HepG2 (cell line): ENCODE measurements at regions not wholly inside any gene's neighbourhood (a gene's known extent, or its start where the extent isn't known, plus 50 kb on each side); places are given as distances from the start of the nearest gene placed in this dataset.

ENCODE experiments used
- ATAC-seq: fragments of 200-7000 bp; cut with Tn5 transposase; 3 replicates; pipeline ENCODE4 v1.9.1; 2020; ENCODE audit warnings: mild to moderate bottlenecking, moderate library complexity
- BruUV-seq: library from RNA; stranded (reverse); fragments of 400-500 nt; replicated peaks from 2 replicates; lab custom pipeline; 2021; lab: Mats Ljungman, UMichigan
- CTCF ChIA-PET: fragments of 300-600 bp; formaldehyde crosslinking; extraction: SDS; loops from one replicate; lab custom pipeline; 2021; ENCODE audit warnings: low total read pairs, inconsistent platforms, low intra/inter-chr PET ratio; lab: Yijun Ruan, JAX
- POLR2A ChIA-PET: fragments of 350-600 bp; sonication (Branson Sonifier 250); formaldehyde crosslinking; loops from one replicate; lab custom pipeline; 2020; ENCODE audit warnings: antibody characterized with exemption, inconsistent platforms; lab: Yijun Ruan, JAX
- DNase-seq: peaks from one replicate; pipeline ENCODE4 v3.0.0-alpha.2; 2015; ENCODE audit warnings: low spot score
- FAIRE-seq: peaks from 3 replicates; lab custom pipeline; 2011; peaks lifted over from hg19 to GRCh38; lab: Jason Lieb, UNC
- H2AFZ ChIP-seq: one replicate; pipeline ENCODE4 v1.6.1; 2011; ENCODE audit warnings: low read length, inconsistent platforms
- H3K27ac ChIP-seq: fragments of 300-600 bp; 3 replicates; pipeline ENCODE4 v1.8.0; 2011; ENCODE audit warnings: mixed run types, mild to moderate bottlenecking, mixed read lengths, low read length, inconsistent platforms; ENCODE audit not compliant: insufficient read depth; ENCODE audit errors: extremely low read length
- H3K27me3 ChIP-seq, 2 experiments: fragments of 200-600 bp in 1 of 2; 2 replicates in 1 of 2; 3 replicates in 1 of 2; pipeline versions ENCODE4 v1.6.0 to v1.8.0; 2011; ENCODE audit warnings: low read length in 2 of 2, mild to moderate bottlenecking in 2 of 2, moderate library complexity in 2 of 2, inconsistent platforms in 1 of 2; ENCODE audit not compliant: insufficient read depth in 2 of 2, control insufficient read depth in 1 of 2
- H3K36me3 ChIP-seq, 2 experiments: fragments of 200-600 bp in 1 of 2; replicated peaks in 1 of 2; 2 replicates in 1 of 2; 3 replicates in 1 of 2; pipeline versions ENCODE4 v1.5.1 to v1.8.0; 2011; ENCODE audit warnings: low read length in 2 of 2, inconsistent platforms in 1 of 2; ENCODE audit not compliant: insufficient read depth in 2 of 2, control insufficient read depth in 1 of 2
- H3K4me1 ChIP-seq: 2 replicates; pipeline ENCODE4 v1.5.1; 2012; ENCODE audit warnings: low read length, inconsistent platforms; ENCODE audit not compliant: insufficient read depth
- H3K4me2 ChIP-seq: 2 replicates; pipeline ENCODE4 v1.6.0; 2011; ENCODE audit warnings: low read depth, low read length, inconsistent platforms
- H3K4me3 ChIP-seq, 3 experiments: fragments of 200-600 bp in 1 of 3; sonication (generic), shearing (Covaris generic) in 1 of 3; replicated peaks in 1 of 3; 2 replicates each; pipeline ENCODE4 v1.5.1; 2011 to 2016; ENCODE audit warnings: low read length in 3 of 3, inconsistent platforms in 2 of 3, low read depth in 2 of 3, mild to moderate bottlenecking in 2 of 3, control low read depth in 1 of 3, mixed read lengths in 1 of 3; ENCODE audit not compliant: insufficient read depth in 1 of 3
- H3K79me2 ChIP-seq: one replicate; pipeline ENCODE4 v1.6.1; 2011; ENCODE audit warnings: low read length, inconsistent platforms; ENCODE audit not compliant: insufficient read depth
- H3K9ac ChIP-seq: 2 replicates; pipeline ENCODE4 v1.6.0; 2011; ENCODE audit warnings: mild to moderate bottlenecking, low read depth, low read length, inconsistent platforms; ENCODE audit not compliant: insufficient read depth
- H3K9me3 ChIP-seq: 2 replicates; pipeline ENCODE4 v1.5.1; 2012; ENCODE audit warnings: mild to moderate bottlenecking, low read length
- H4K20me1 ChIP-seq: 2 replicates; pipeline ENCODE4 v1.6.0; 2011; ENCODE audit warnings: inconsistent platforms, mild to moderate bottlenecking, low read length, moderate library complexity; ENCODE audit not compliant: insufficient read depth
- ATAD3A ChIP-seq: sonication (generic); formaldehyde crosslinking; IDR thresholded peaks from 2 replicates; pipeline ENCODE4 v1.4.0; 2020; ENCODE audit warnings: missing genetic modification reagents
- CSRNP1 ChIP-seq: sonication (generic); formaldehyde crosslinking; IDR thresholded peaks from 2 replicates; pipeline ENCODE4 v1.8.1; 2023; ENCODE audit warnings: mild to moderate bottlenecking, missing genetic modification reagents
- FOSL1 ChIP-seq: sonication (generic); formaldehyde crosslinking; IDR thresholded peaks from 2 replicates; pipeline ENCODE4 v1.9.0; 2021; ENCODE audit warnings: missing genetic modification reagents, borderline replicate concordance
- MEIS2 ChIP-seq: sonication (generic); formaldehyde crosslinking; IDR thresholded peaks from 2 replicates; pipeline ENCODE4 v1.9.0; 2021; ENCODE audit warnings: mild to moderate bottlenecking, missing genetic modification reagents
- ONECUT2 ChIP-seq: sonication (generic); formaldehyde crosslinking; IDR thresholded peaks from 2 replicates; pipeline ENCODE4 v1.4.0; 2020; ENCODE audit warnings: missing genetic modification reagents
- TBX2 ChIP-seq: sonication (generic); formaldehyde crosslinking; IDR thresholded peaks from 2 replicates; pipeline ENCODE4 v1.5.0; 2020; ENCODE audit warnings: missing genetic modification reagents, mild to moderate bottlenecking, borderline replicate concordance
- WIZ ChIP-seq: sonication (generic); formaldehyde crosslinking; IDR thresholded peaks from 2 replicates; pipeline ENCODE4 v1.5.1; 2020; ENCODE audit warnings: mild to moderate bottlenecking, missing genetic modification reagents
- ZNF276 ChIP-seq: sonication (generic); formaldehyde crosslinking; IDR thresholded peaks from 2 replicates; pipeline ENCODE4 v1.4.0; 2020; ENCODE audit warnings: mild to moderate bottlenecking, low read depth, missing genetic modification reagents
- ZNF691 ChIP-seq: sonication (generic); formaldehyde crosslinking; IDR thresholded peaks from 2 replicates; pipeline ENCODE4 v1.4.0; 2020; ENCODE audit warnings: missing genetic modification reagents, low read depth, mild to moderate bottlenecking, borderline replicate concordance
- ZNF746 ChIP-seq: sonication (generic); formaldehyde crosslinking; IDR thresholded peaks from 2 replicates; pipeline ENCODE4 v1.8.0; 2022; ENCODE audit warnings: mild to moderate bottlenecking, missing genetic modification reagents
- ZNF749 ChIP-seq: sonication (generic); formaldehyde crosslinking; IDR thresholded peaks from 2 replicates; pipeline ENCODE4 v1.8.0; 2022; ENCODE audit warnings: mild to moderate bottlenecking, missing genetic modification reagents, moderate library complexity, borderline replicate concordance
- ZZZ3 ChIP-seq: sonication (generic); formaldehyde crosslinking; IDR thresholded peaks from 2 replicates; pipeline ENCODE4 v1.4.0; 2020; ENCODE audit warnings: missing genetic modification reagents, mild to moderate bottlenecking, borderline replicate concordance
- WGBS: methylation state at CpG from one replicate; pipeline ENCODE4 v1.1.6; 2017; ENCODE audit warnings: low lambda C conversion rate; 5-methylcytosine and 5-hydroxymethylcytosine counted together
- in situ Hi-C: cut with HindIII; loops from 2 replicates; pipeline ENCODE4 v1.10.0; 2017; ENCODE audit warnings: low pct_unique_long_range_greater_than_20kb; ENCODE audit not compliant: extremely low pct_ligation_motif_present
- intact Hi-C: fragments of 100-400 bp; cut with micrococcal nuclease; formaldehyde crosslinking; loops from one replicate; pipeline ENCODE4 v1.10.0; 2022; ENCODE audit not compliant: unreplicated experiment

GRCh38 chr16:85982563-85982939 lies 83.6 kb downstream of the IRF8 start:
- H4K20me1 ChIP-seq = no peaks in the 10 kb centered on the region
- ATAC-seq = no peak
- intact Hi-C loops = no loop called here
- H3K4me3 ChIP-seq = no peak overlapping the region
- H3K27me3 ChIP-seq = peaks cover 0 to 17% of the 10 kb centered on the region in 2 experiments; a peak in 4 of 5 replicates
- ChIA-PET POLR2A (no interaction called here), CTCF (no interaction called here)
- H3K36me3 ChIP-seq = no peaks in the 10 kb centered on the region
- no peak overlapping the region for H3K9ac ChIP-seq
- H2AFZ ChIP-seq = no peak overlapping the region
- in situ Hi-C loops = no loop called here
- peaks cover 8% of the 10 kb centered on the region; the same call in 1 of the 2 replicates for H3K4me1 ChIP-seq
- WGBS = 61% methylated on average over 15 of the region's 23 CpGs
- TF ChIP-seq MEIS2 (CRISPR knock-in tag) (no peak), ZNF691 (CRISPR knock-in tag) (no peak), TBX2 (no peak), FOSL1 (CRISPR knock-in tag) (no peak), ZNF276 (CRISPR knock-in tag) (no peak), ZNF746 (CRISPR knock-in tag) (no peak), ZZZ3 (no peak), CSRNP1 (no peak), ONECUT2 (no peak), WIZ (CRISPR knock-in tag) (no peak), ZNF749 (no peak), ATAD3A (no peak)
- no peak for DNase-seq
- H3K4me2 ChIP-seq = no peak overlapping the region
- FAIRE-seq = no peak
- no peak overlapping the region for H3K27ac ChIP-seq
- no peaks in the 10 kb centered on the region for H3K79me2 ChIP-seq
- H3K9me3 ChIP-seq = no peaks in the 10 kb centered on the region
- no TSS peak for BruUV-seq
